Nephron progenitor cell (in vitro differentiated cells): ENCODE measurements at regions not wholly inside any gene's neighbourhood (a gene's known extent, or its start where the extent isn't known, plus 50 kb on each side); places are given as distances from the start of the nearest gene placed in this dataset.

Experiments used
- DNase-seq: peaks from one replicate; pipeline ENCODE4 v3.0.0; 2021
- H3K27ac Mint-ChIP-seq: 2 replicates; pipeline ENCODE4 v1.8.0; 2021; ENCODE audit warnings: mild to moderate bottlenecking, moderate library complexity, mixed read lengths
- H3K27me3 Mint-ChIP-seq: 2 replicates; pipeline ENCODE4 v1.8.0; 2021; ENCODE audit warnings: mild to moderate bottlenecking, low read depth, mixed read lengths; ENCODE audit not compliant: poor library complexity
- H3K36me3 Mint-ChIP-seq: 2 replicates; pipeline ENCODE4 v1.8.0; 2021; ENCODE audit warnings: low read depth, mixed read lengths
- H3K4me1 Mint-ChIP-seq: 2 replicates; pipeline ENCODE4 v1.8.0; 2021; ENCODE audit warnings: mixed read lengths
- H3K4me3 Mint-ChIP-seq: 2 replicates; pipeline ENCODE4 v1.8.0; 2021; ENCODE audit warnings: mild to moderate bottlenecking, moderate library complexity, mixed read lengths
- H3K9me3 Mint-ChIP-seq: 2 replicates; pipeline ENCODE4 v1.8.0; 2021; ENCODE audit warnings: mild to moderate bottlenecking, moderate library complexity, mixed read lengths
- TF ChIP-seq, protein P1 (sequence below): fragments of 200-600 bp; sonication (generic); IDR thresholded peaks from 2 replicates; pipeline ENCODE4 v1.5.0; 2021; ENCODE audit warnings: antibody characterized with exemption

DNA sequence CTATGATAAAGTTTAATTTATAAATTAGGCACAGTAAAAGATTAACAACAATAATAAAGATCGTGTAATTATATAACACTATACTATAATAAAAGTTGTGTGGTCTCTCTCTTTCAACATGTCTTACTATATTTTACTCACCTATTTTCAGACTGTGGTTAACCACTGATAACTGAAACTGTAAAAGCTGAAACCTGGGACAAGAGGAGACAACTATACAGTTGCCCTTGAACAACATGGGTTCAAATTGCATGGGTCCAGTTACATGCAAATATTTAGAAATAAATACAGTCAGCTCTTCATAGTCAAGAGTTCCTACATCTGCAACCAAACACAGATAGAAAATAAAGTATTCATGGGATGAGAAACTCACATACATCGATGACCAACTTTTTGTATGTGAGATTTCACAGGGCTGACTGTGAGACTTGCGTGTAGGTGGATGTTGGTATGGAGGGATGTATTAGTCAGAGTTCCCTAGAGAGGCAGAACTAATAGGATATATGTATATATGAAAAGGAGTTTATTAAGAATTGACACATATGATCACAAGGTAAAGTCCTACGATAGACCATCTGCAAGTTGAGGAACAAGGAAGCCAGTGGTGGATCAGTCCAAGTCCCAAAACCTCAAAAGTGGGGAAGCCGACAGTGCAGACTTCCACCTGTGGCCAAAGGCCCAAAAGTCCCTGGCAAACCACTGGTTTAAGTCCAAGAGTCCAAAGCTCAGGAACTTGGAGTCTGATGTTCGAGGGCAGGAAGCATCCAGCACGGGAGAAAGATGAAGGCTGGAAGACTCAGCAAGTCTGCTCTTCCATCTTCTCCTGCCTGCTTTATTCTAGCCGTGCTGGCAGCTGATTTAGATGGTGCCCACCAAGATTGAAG lies 359.5 kb downstream of the INSC start:
- no peaks in the 10 kb centered on the region for H3K9me3 Mint-ChIP-seq
- no peaks in the 10 kb centered on the region for H3K36me3 Mint-ChIP-seq
- DNase-seq = no peak
- no peak overlapping the region for H3K27ac Mint-ChIP-seq
- H3K4me1 Mint-ChIP-seq = peaks cover 17% of the 10 kb centered on the region
- H3K4me3 Mint-ChIP-seq = no peak overlapping the region
- TF ChIP-seq, protein P1, sequence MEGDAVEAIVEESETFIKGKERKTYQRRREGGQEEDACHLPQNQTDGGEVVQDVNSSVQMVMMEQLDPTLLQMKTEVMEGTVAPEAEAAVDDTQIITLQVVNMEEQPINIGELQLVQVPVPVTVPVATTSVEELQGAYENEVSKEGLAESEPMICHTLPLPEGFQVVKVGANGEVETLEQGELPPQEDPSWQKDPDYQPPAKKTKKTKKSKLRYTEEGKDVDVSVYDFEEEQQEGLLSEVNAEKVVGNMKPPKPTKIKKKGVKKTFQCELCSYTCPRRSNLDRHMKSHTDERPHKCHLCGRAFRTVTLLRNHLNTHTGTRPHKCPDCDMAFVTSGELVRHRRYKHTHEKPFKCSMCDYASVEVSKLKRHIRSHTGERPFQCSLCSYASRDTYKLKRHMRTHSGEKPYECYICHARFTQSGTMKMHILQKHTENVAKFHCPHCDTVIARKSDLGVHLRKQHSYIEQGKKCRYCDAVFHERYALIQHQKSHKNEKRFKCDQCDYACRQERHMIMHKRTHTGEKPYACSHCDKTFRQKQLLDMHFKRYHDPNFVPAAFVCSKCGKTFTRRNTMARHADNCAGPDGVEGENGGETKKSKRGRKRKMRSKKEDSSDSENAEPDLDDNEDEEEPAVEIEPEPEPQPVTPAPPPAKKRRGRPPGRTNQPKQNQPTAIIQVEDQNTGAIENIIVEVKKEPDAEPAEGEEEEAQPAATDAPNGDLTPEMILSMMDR = no peak
- H3K27me3 Mint-ChIP-seq = peaks cover 19% of the 10 kb centered on the region

DNA sequence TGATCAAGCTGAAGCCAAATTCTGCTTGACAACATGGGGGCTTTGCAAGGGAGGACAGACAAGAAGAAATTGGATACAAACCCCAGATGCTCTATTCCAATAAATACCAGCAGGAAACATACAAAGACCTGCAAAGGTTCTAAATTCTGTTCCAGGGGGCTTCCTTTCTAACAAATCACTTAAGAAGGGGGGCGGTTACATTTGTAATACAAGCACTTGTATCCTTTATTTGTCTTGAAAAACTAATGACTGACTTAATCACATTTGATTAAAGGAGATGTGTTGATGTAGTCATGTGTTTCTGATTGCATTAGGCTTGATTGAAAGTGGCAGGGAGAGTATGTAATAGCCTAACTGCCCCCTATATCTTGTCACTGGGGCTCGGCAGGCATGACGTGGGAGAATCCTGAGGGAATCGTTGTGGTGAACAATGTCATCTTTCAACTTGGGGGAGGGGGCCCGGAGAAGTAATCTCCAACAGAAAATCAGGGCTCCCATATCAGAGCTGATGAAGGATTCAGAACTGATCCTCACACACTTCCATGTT lies 361.7 kb downstream of the INSC start:
- no peak overlapping the region for H3K27ac Mint-ChIP-seq
- no peaks in the 10 kb centered on the region for H3K36me3 Mint-ChIP-seq
- H3K9me3 Mint-ChIP-seq = no peaks in the 10 kb centered on the region
- no peak overlapping the region for H3K4me3 Mint-ChIP-seq
- H3K4me1 Mint-ChIP-seq = peaks cover 17% of the 10 kb centered on the region
- TF ChIP-seq, protein P1 = no peak
- DNase-seq = no peak
- H3K27me3 Mint-ChIP-seq = peaks cover 26% of the 10 kb centered on the region

DNA sequence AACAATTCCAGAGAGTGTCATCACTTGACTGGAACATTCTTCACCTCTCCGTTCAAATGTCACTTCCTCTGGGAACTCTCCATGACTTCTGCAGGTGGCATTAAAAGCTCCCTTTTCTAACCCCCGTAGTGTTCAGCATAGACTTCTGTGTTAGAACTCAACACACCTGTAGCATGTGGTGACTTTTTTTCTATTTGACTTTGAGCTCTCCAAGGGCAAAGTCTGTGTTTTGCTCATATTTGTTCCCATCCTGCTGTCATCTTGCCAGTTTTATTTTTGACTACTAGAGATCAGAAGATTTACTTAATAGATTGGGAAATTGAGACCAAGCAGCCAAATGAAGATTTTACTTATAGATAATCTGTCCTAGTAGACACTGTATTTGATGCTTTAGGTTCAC lies 367.1 kb downstream of the INSC start:
- Mint-ChIP-seq H3K27ac (no peak overlapping the region), H3K4me1 (no peaks in the 10 kb centered on the region), H3K9me3 (no peaks in the 10 kb centered on the region), H3K36me3 (no peaks in the 10 kb centered on the region), H3K4me3 (no peak overlapping the region), H3K27me3 (peaks cover 22% of the 10 kb centered on the region)
- TF ChIP-seq, protein P1 = no peak
- no peak for DNase-seq

DNA sequence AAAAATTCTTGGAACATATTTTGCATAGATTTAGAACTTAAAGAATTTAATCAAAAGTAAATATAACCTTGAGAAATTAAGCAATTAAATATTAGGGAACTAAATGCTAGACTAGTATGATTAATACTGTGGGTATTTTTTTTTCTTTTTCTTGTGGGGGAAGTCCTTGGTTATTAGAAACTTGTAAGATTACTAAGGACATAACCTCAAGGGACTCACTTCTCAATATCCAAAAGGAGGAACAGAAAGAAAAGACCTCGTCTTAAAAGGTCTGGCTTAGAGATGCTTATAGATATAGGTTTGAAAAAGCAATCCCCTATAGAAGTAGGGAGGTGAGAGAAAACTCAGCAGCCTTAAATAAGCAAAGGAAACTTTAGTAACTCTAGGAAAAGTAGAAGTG lies 368.5 kb downstream of the INSC start:
- no peak for DNase-seq
- Mint-ChIP-seq H3K36me3 (no peaks in the 10 kb centered on the region), H3K9me3 (no peaks in the 10 kb centered on the region), H3K27me3 (peaks cover 25% of the 10 kb centered on the region), H3K4me3 (no peak overlapping the region), H3K27ac (no peak overlapping the region), H3K4me1 (no peaks in the 10 kb centered on the region)
- TF ChIP-seq, protein P1 = no peak

DNA sequence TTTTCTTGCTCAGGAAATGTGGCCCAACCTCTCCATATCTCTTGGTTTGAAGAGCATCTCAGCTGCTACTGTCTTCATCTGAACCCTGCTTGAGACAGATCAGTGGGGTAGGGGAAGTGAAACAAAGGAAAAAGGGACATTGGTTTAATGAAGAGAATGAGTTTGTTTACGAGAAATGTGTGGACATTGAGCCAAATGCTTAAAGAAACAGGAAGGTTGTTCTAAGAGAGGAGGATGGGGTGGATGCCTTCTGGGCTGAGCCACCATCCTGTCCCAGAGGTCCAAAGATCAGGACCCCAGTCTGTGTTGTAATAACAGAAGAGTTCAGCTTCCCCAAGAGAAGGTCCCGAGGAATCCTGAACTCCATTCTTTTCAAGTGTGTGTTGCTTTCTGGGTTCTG lies 369.7 kb downstream of the INSC start:
- H3K9me3 Mint-ChIP-seq = no peaks in the 10 kb centered on the region
- TF ChIP-seq, protein P1 = no peak
- no peak overlapping the region for H3K4me3 Mint-ChIP-seq
- no peaks in the 10 kb centered on the region for H3K36me3 Mint-ChIP-seq
- H3K27ac Mint-ChIP-seq = no peak overlapping the region
- H3K27me3 Mint-ChIP-seq = peaks cover 27% of the 10 kb centered on the region
- no peak for DNase-seq
- no peaks in the 10 kb centered on the region for H3K4me1 Mint-ChIP-seq

DNA sequence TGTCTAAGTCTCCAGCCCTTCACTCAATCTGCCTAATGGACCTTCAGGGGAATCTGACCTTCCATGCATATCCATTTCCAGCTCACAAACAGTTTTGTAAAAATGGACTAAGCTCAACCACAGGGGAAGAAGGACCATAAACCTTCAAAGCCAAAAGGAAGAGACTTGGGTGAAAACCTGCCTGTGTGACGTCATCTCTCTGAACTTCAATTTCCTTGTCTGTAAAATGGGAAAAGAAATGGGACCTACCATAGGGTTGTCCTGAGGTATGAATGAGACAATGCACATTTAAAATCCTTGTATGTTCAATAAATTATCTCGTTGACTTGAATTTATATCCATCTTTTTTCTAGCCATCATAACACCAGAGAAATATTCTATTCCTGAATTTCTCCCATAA lies 370.7 kb downstream of the INSC start:
- DNase-seq = no peak
- Mint-ChIP-seq H3K27me3 (peaks cover 27% of the 10 kb centered on the region), H3K9me3 (no peaks in the 10 kb centered on the region), H3K27ac (no peak overlapping the region), H3K4me1 (no peaks in the 10 kb centered on the region), H3K4me3 (no peak overlapping the region), H3K36me3 (no peaks in the 10 kb centered on the region)
- TF ChIP-seq, protein P1 = no peak
